Mesenchymal stem cell (in vitro differentiated cells and primary cell): ENCODE measurements at regions not wholly inside any gene's neighbourhood (a gene's known extent, or its start where the extent isn't known, plus 50 kb on each side); places are given as distances from the start of the nearest gene placed in this dataset.

Experiments used
- DNase-seq: peaks from one replicate; pipeline ENCODE4 v3.0.0-alpha.2; 2013
- H2AFZ ChIP-seq: one replicate; pipeline ENCODE4 v1.6.1; 2013; ENCODE audit warnings: low read depth, mild to moderate bottlenecking, control low read depth, inconsistent platforms, low read length, moderate library complexity
- H2AK5ac ChIP-seq: 2 replicates; pipeline ENCODE4 v1.6.1; 2013; ENCODE audit warnings: low read length, moderate library complexity, mild to moderate bottlenecking, inconsistent platforms; ENCODE audit not compliant: severe bottlenecking
- H2BK120ac ChIP-seq: one replicate; pipeline ENCODE4 v1.6.1; 2013; ENCODE audit warnings: low read depth, mild to moderate bottlenecking, inconsistent platforms, low read length, moderate library complexity
- H2BK12ac ChIP-seq, 2 experiments: one replicate each; pipeline ENCODE4 v1.6.1; 2013; ENCODE audit warnings: inconsistent platforms in 2 of 2, low read length in 2 of 2, mild to moderate bottlenecking in 2 of 2, moderate library complexity in 2 of 2, control low read depth in 1 of 2
- H2BK15ac ChIP-seq: one replicate; pipeline ENCODE4 v1.6.1; 2013; ENCODE audit warnings: mild to moderate bottlenecking, low read depth, inconsistent platforms; ENCODE audit not compliant: poor library complexity, severe bottlenecking
- H2BK5ac ChIP-seq: 2 replicates; pipeline ENCODE4 v1.6.1; 2013; ENCODE audit warnings: low read depth, mild to moderate bottlenecking, low read length, control low read depth, inconsistent platforms; ENCODE audit not compliant: poor library complexity, severe bottlenecking
- H3K14ac ChIP-seq, 2 experiments: one replicate each; pipeline ENCODE4 v1.6.1; 2013; ENCODE audit warnings: inconsistent platforms in 2 of 2, low read length in 2 of 2, control low read depth in 1 of 2, mild to moderate bottlenecking in 1 of 2, moderate library complexity in 1 of 2
- H3K18ac ChIP-seq, 2 experiments: one replicate each; pipeline ENCODE4 v1.6.1; 2013; ENCODE audit warnings: inconsistent platforms in 2 of 2, low read length in 2 of 2, control low read depth in 1 of 2, low read depth in 1 of 2, mild to moderate bottlenecking in 1 of 2
- H3K23ac ChIP-seq, 2 experiments: one replicate each; pipeline ENCODE4 v1.6.1; 2013; ENCODE audit warnings: inconsistent platforms in 2 of 2, low read length in 2 of 2, mild to moderate bottlenecking in 2 of 2, moderate library complexity in 2 of 2, control low read depth in 1 of 2
- H3K27ac ChIP-seq: 2 replicates; pipeline ENCODE4 v1.5.1; 2013; ENCODE audit warnings: mild to moderate bottlenecking, moderate library complexity, low read length, control low read depth, inconsistent platforms; ENCODE audit not compliant: poor library complexity, severe bottlenecking
- H3K27me3 ChIP-seq, 2 experiments: 2 replicates each; pipeline versions ENCODE4 v1.6.1 to v1.7.0; 2013; ENCODE audit warnings: low read length in 2 of 2, mild to moderate bottlenecking in 2 of 2, moderate library complexity in 2 of 2, control low read depth in 1 of 2, inconsistent platforms in 1 of 2; ENCODE audit not compliant: control insufficient read depth in 1 of 2, insufficient read depth in 1 of 2
- H3K36me3 ChIP-seq, 2 experiments: 2 replicates each; pipeline versions ENCODE4 v1.6.1 to v1.7.0; 2013; ENCODE audit warnings: low read length in 2 of 2, control low read depth in 1 of 2, inconsistent platforms in 1 of 2, low read depth in 1 of 2, mild to moderate bottlenecking in 1 of 2; ENCODE audit not compliant: insufficient read depth in 2 of 2, control insufficient read depth in 1 of 2
- H3K4ac ChIP-seq, 2 experiments: one replicate each; pipeline ENCODE4 v1.6.1; 2013; ENCODE audit warnings: inconsistent platforms in 2 of 2, low read length in 2 of 2, mild to moderate bottlenecking in 2 of 2, moderate library complexity in 2 of 2, control low read depth in 1 of 2, low read depth in 1 of 2
- H3K4me1 ChIP-seq: 2 replicates; pipeline ENCODE4 v1.6.1; 2013; ENCODE audit warnings: low read depth, low read length, control low read depth; ENCODE audit not compliant: control insufficient read depth, insufficient read depth
- H3K4me2 ChIP-seq: 2 replicates; pipeline ENCODE4 v1.6.1; 2013; ENCODE audit warnings: low read length, mild to moderate bottlenecking, inconsistent platforms; ENCODE audit not compliant: poor library complexity, severe bottlenecking
- H3K4me3 ChIP-seq, 2 experiments: 2 replicates each; pipeline versions ENCODE4 v1.5.1 to v1.7.0; 2013; ENCODE audit warnings: low read length in 2 of 2, mild to moderate bottlenecking in 2 of 2, control low read depth in 1 of 2, low read depth in 1 of 2; ENCODE audit not compliant: insufficient read depth in 1 of 2
- H3K79me1 ChIP-seq: replicated peaks from 2 replicates; pipeline ENCODE4 v1.6.1; 2013; ENCODE audit warnings: mild to moderate bottlenecking, control low read depth, low read length, inconsistent platforms; ENCODE audit not compliant: poor library complexity, severe bottlenecking
- H3K9ac ChIP-seq: 2 replicates; pipeline ENCODE4 v1.7.0; 2013; ENCODE audit warnings: mild to moderate bottlenecking, low read length, moderate library complexity
- H3K9me3 ChIP-seq: 2 replicates; pipeline ENCODE4 v1.7.0; 2013; ENCODE audit warnings: mild to moderate bottlenecking, low read length; ENCODE audit not compliant: control insufficient read depth
- H4K8ac ChIP-seq: one replicate; pipeline ENCODE4 v1.6.1; 2013; ENCODE audit warnings: inconsistent platforms, mild to moderate bottlenecking, low read length, moderate library complexity
- H4K91ac ChIP-seq: one replicate; pipeline ENCODE4 v1.6.1; 2013; ENCODE audit warnings: mild to moderate bottlenecking, low read length, inconsistent platforms
- WGBS: methylation state at CpG from one replicate; pipeline ENCODE4 v1.1.7; 2013; ENCODE audit warnings: mixed read lengths; 5-methylcytosine and 5-hydroxymethylcytosine counted together

- H2BK120ac ChIP-seq: no peak overlapping the region
- H2BK15ac ChIP-seq: no peak overlapping the region
- peaks cover 4% of the 10 kb centered on the region for H3K9me3 ChIP-seq
- no CpG with 5 or more reads among the region's 2 CpGs for whole genome bisulfite sequencing
- H3K4ac ChIP-seq: no peak overlapping the region
- no peak overlapping the region for H2AFZ ChIP-seq
- no peaks in the 10 kb centered on the region for H3K79me1 ChIP-seq
- no peak overlapping the region for H2AK5ac ChIP-seq
- H4K91ac ChIP-seq: no peak overlapping the region
- H3K9ac ChIP-seq: no peak overlapping the region
- no peak overlapping the region for H3K4me3 ChIP-seq
- H2BK12ac ChIP-seq: no peak overlapping the region
- no peak overlapping the region for H3K27ac ChIP-seq
- H4K8ac ChIP-seq: no peak overlapping the region
- no peak overlapping the region for H3K4me2 ChIP-seq
- no peaks in the 10 kb centered on the region for H3K36me3 ChIP-seq
- H3K23ac ChIP-seq: no peak overlapping the region
- no peaks in the 10 kb centered on the region for H3K27me3 ChIP-seq
- H3K14ac ChIP-seq: no peak overlapping the region
- DNase-seq: no peak
- no peaks in the 10 kb centered on the region for H3K4me1 ChIP-seq
- no peak overlapping the region for H2BK5ac ChIP-seq
- no peak overlapping the region for H3K18ac ChIP-seq
These were observed 174.3 kb downstream of the OXSM start for GRCh38 chr3:25964141-25964540.

GRCh38 chr3:25967385-25967784 is 177.5 kb downstream of the OXSM start:
- Histone ChIP-seq H3K4me2 (no peak overlapping the region), H3K27ac (no peak overlapping the region), H3K9ac (no peak overlapping the region), H2BK5ac (no peak overlapping the region), H2BK15ac (no peak overlapping the region), H3K9me3 (peaks cover 11% of the 10 kb centered on the region), H3K14ac (no peak overlapping the region), H3K79me1 (no peaks in the 10 kb centered on the region), H3K4me1 (no peaks in the 10 kb centered on the region), H3K4ac (no peak overlapping the region), H2BK120ac (no peak overlapping the region), H3K4me3 (no peak overlapping the region), H2BK12ac (no peak overlapping the region), H2AFZ (no peak overlapping the region), H3K23ac (no peak overlapping the region), H2AK5ac (no peak overlapping the region), H4K91ac (no peak overlapping the region), H3K27me3 (no peaks in the 10 kb centered on the region), H3K18ac (no peak overlapping the region), H3K36me3 (no peaks in the 10 kb centered on the region), H4K8ac (no peak overlapping the region)
- WGBS: 88% methylated on average over 3 of the region's 5 CpGs
- no peak for DNase-seq

- Histone ChIP-seq H3K4ac (no peak overlapping the region), H3K14ac (no peak overlapping the region), H3K27ac (no peak overlapping the region), H2BK15ac (no peak overlapping the region), H3K36me3 (no peaks in the 10 kb centered on the region), H3K4me1 (no peaks in the 10 kb centered on the region), H3K18ac (no peak overlapping the region), H3K9ac (no peak overlapping the region), H3K4me2 (no peak overlapping the region), H2BK5ac (no peak overlapping the region), H3K9me3 (peaks cover 15% of the 10 kb centered on the region), H3K23ac (no peak overlapping the region), H4K8ac (no peak overlapping the region), H2AK5ac (no peak overlapping the region), H2BK12ac (no peak overlapping the region), H2AFZ (no peak overlapping the region), H2BK120ac (no peak overlapping the region), H3K4me3 (no peak overlapping the region), H4K91ac (no peak overlapping the region), H3K79me1 (no peaks in the 10 kb centered on the region), H3K27me3 (no peaks in the 10 kb centered on the region)
- WGBS: 50% methylated on average over 1 of the region's 2 CpGs
- DNase-seq: no peak
These were observed 181.8 kb downstream of the OXSM start for GRCh38 chr3:25971736-25972135.

- H3K79me1 ChIP-seq: no peaks in the 10 kb centered on the region
- H3K4me3 ChIP-seq: no peak overlapping the region
- no peak overlapping the region for H3K23ac ChIP-seq
- no peak overlapping the region for H3K27ac ChIP-seq
- H2AFZ ChIP-seq: no peak overlapping the region
- no peak overlapping the region for H3K4ac ChIP-seq
- no peak overlapping the region for H3K18ac ChIP-seq
- no peak overlapping the region for H3K4me2 ChIP-seq
- H3K9ac ChIP-seq: no peak overlapping the region
- no peak overlapping the region for H4K8ac ChIP-seq
- peaks cover 15% of the 10 kb centered on the region for H3K9me3 ChIP-seq
- H3K27me3 ChIP-seq: no peaks in the 10 kb centered on the region
- WGBS: no CpG with 5 or more reads among the region's 1 CpG
- no peak overlapping the region for H2BK5ac ChIP-seq
- H2AK5ac ChIP-seq: no peak overlapping the region
- H3K14ac ChIP-seq: no peak overlapping the region
- H2BK120ac ChIP-seq: no peak overlapping the region
- DNase-seq: no peak
- H3K36me3 ChIP-seq: no peaks in the 10 kb centered on the region
- H4K91ac ChIP-seq: no peak overlapping the region
- H3K4me1 ChIP-seq: no peaks in the 10 kb centered on the region
- H2BK12ac ChIP-seq: no peak overlapping the region
- H2BK15ac ChIP-seq: no peak overlapping the region
These were observed 183.2 kb downstream of the OXSM start for GRCh38 chr3:25973122-25973521.
